ENCODE measurements at regions not wholly inside any gene's neighbourhood (a gene's known extent, or its start where the extent isn't known, plus 50 kb on each side); places are given as distances from the start of the nearest gene placed in this dataset.
A peak's percentile ranks its signal among the peaks of the same experiment; 100 is the strongest.
"Not testable (repeated sequence)": the region's sequence is repeated elsewhere in the genome, so short reads cannot be mapped to it uniquely, and the experiment has no call there.

- no peak for DNase-seq
Observed at GRCh38 chr1:25131794-25132193, 100.5 kb downstream of the SYF2 start.

- DNase-seq: no peak
Observed at GRCh38 chr1:25130895-25131294, 101.4 kb downstream of the SYF2 start.

GRCh38 chr1:25129380-25129779 is 102.9 kb downstream of the SYF2 start:
- DNase-seq: no peak

GRCh38 chr1:25128121-25128621 is 104.1 kb downstream of the SYF2 start:
- DNase-seq: no peak

GRCh38 chr1:25126562-25126961 is 105.7 kb downstream of the SYF2 start:
- no peak for DNase-seq

GRCh38 chr1:25123551-25123950 is 108.8 kb downstream of the SYF2 start:
- DNase-seq: no peak

GRCh38 chr1:25122747-25123146 is 109.6 kb downstream of the SYF2 start:
- no peak for DNase-seq

GRCh38 chr1:25120281-25120680 is 112.0 kb downstream of the SYF2 start:
- DNase-seq: no peak

GRCh38 chr1:25118546-25118945 is 113.8 kb downstream of the SYF2 start:
- DNase-seq: no peak

GRCh38 chr1:25117233-25117823 is 115.0 kb downstream of the SYF2 start:
- DNase-seq: peak in 1 of 6 experiments; percentile 8

- no peak for DNase-seq
Observed at GRCh38 chr1:25116832-25117231, 115.5 kb downstream of the SYF2 start.

- not testable (repeated sequence) for DNase-seq
Observed at GRCh38 chr1:25116117-25116516, 116.2 kb downstream of the SYF2 start.

- no peak for DNase-seq
Observed at GRCh38 chr1:25113731-25114130, 118.6 kb downstream of the SYF2 start.

- no peak for DNase-seq
Observed at GRCh38 chr1:25113086-25113485, 119.2 kb downstream of the SYF2 start.

GRCh38 chr1:25112400-25112799 is 119.9 kb downstream of the SYF2 start:
- DNase-seq: no peak

GRCh38 chr1:25111706-25112105 is 120.6 kb downstream of the SYF2 start:
- DNase-seq: no peak

- DNase-seq: no peak
Observed at GRCh38 chr1:25110485-25110884, 121.8 kb downstream of the SYF2 start.

- no peak for DNase-seq
Observed at GRCh38 chr1:25110036-25110435, 122.3 kb downstream of the SYF2 start.

- DNase-seq: peak in 3 of 6 experiments; percentile 26 to 62 (median 58)
Observed at GRCh38 chr1:25109531-25109951, 122.8 kb downstream of the SYF2 start.

GRCh38 chr1:25107643-25108010 is 124.7 kb downstream of the SYF2 start:
- no peak for DNase-seq

GRCh38 chr1:25106976-25107642 is 125.2 kb downstream of the SYF2 start:
- DNase-seq: no peak

- DNase-seq: no peak
Observed at GRCh38 chr1:25106352-25106751, 126.0 kb downstream of the SYF2 start.

GRCh38 chr1:25105836-25106235 is 126.5 kb downstream of the SYF2 start:
- no peak for DNase-seq

GRCh38 chr1:25104932-25105561 is 127.3 kb downstream of the SYF2 start:
- no peak for DNase-seq
